ENCODE measurements at regions not wholly inside any gene's neighbourhood (a gene's known extent, or its start where the extent isn't known, plus 50 kb on each side); places are given as distances from the start of the nearest gene placed in this dataset.

- TF ChIP-seq SUZ12 (IDR thresholded peaks at IDR 0.05) (no peak), CTBP1 (IDR thresholded peaks at IDR 0.05; ENCODE audit: borderline replicate concordance) (no peak), FOXM1 (IDR thresholded peaks at IDR 0.05; ENCODE audit: borderline replicate concordance) (no peak), BHLHE40 (IDR thresholded peaks at IDR 0.05; ENCODE audit: borderline replicate concordance) (no peak), ELF4 (IDR thresholded peaks at IDR 0.05) (no peak), ZNF384 (IDR thresholded peaks at IDR 0.05) (no peak), SP1 (IDR thresholded peaks at IDR 0.05) (no peak)
Measured at GRCh38 chr3:105130911-105131310, 235.8 kb upstream of the ALCAM start.

All from HEK293T (cell line).